ENCODE measurements at regions not wholly inside any gene's neighbourhood (a gene's known extent, or its start where the extent isn't known, plus 50 kb on each side); places are given as distances from the start of the nearest gene placed in this dataset.

DNA sequence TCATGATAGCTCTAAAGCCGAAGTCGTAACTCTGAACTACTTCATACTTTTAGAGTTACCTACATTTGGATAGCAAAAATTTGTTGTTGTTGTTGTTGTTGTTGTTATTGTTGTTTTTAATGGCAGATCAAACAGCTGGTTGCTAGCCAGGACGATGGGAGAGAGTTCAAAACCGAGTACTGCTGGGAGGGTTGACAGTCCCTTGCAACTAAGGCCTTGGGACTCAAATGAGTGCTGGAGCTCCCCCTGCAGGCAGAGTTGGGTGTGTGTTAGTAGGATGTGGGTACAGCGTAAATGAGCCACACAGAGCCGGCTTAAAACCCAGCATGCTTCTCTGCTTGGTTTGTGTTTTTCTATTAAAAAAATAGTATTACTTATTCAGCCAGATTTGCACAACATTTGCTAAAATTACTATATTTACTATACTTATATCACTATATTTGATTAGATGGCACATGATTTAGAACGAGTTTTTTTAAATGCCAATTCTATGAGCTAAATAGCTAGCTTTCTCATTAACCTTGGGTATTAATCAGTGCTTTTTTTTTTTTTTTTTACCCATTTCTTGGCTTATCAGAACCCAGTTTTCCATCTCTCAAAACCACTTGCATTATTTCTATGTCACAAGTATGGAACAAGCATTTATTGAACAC lies 129.2 kb upstream of the SYT6 start (continued):
- TF ChIP-seq, protein P1, sequence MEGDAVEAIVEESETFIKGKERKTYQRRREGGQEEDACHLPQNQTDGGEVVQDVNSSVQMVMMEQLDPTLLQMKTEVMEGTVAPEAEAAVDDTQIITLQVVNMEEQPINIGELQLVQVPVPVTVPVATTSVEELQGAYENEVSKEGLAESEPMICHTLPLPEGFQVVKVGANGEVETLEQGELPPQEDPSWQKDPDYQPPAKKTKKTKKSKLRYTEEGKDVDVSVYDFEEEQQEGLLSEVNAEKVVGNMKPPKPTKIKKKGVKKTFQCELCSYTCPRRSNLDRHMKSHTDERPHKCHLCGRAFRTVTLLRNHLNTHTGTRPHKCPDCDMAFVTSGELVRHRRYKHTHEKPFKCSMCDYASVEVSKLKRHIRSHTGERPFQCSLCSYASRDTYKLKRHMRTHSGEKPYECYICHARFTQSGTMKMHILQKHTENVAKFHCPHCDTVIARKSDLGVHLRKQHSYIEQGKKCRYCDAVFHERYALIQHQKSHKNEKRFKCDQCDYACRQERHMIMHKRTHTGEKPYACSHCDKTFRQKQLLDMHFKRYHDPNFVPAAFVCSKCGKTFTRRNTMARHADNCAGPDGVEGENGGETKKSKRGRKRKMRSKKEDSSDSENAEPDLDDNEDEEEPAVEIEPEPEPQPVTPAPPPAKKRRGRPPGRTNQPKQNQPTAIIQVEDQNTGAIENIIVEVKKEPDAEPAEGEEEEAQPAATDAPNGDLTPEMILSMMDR (IDR thresholded peaks at IDR 0.05 in 2 of 3, conservative IDR thresholded peaks at IDR 0.05 in 1 of 3; ENCODE audit: insufficient read depth in 2 of 3, low read depth in 1 of 3, low read length in 3 of 3), result peak; percentile 90 to 92 (median 90)
- no peak for TF ChIP-seq GATA2 (CRISPR knock-in tag; IDR thresholded peaks at IDR 0.05)
- TF ChIP-seq, protein P2, sequence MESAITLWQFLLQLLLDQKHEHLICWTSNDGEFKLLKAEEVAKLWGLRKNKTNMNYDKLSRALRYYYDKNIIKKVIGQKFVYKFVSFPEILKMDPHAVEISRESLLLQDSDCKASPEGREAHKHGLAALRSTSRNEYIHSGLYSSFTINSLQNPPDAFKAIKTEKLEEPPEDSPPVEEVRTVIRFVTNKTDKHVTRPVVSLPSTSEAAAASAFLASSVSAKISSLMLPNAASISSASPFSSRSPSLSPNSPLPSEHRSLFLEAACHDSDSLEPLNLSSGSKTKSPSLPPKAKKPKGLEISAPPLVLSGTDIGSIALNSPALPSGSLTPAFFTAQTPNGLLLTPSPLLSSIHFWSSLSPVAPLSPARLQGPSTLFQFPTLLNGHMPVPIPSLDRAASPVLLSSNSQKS (CRISPR knock-in tag; IDR thresholded peaks at IDR 0.05), result no peak
- TF ChIP-seq, protein P3, sequence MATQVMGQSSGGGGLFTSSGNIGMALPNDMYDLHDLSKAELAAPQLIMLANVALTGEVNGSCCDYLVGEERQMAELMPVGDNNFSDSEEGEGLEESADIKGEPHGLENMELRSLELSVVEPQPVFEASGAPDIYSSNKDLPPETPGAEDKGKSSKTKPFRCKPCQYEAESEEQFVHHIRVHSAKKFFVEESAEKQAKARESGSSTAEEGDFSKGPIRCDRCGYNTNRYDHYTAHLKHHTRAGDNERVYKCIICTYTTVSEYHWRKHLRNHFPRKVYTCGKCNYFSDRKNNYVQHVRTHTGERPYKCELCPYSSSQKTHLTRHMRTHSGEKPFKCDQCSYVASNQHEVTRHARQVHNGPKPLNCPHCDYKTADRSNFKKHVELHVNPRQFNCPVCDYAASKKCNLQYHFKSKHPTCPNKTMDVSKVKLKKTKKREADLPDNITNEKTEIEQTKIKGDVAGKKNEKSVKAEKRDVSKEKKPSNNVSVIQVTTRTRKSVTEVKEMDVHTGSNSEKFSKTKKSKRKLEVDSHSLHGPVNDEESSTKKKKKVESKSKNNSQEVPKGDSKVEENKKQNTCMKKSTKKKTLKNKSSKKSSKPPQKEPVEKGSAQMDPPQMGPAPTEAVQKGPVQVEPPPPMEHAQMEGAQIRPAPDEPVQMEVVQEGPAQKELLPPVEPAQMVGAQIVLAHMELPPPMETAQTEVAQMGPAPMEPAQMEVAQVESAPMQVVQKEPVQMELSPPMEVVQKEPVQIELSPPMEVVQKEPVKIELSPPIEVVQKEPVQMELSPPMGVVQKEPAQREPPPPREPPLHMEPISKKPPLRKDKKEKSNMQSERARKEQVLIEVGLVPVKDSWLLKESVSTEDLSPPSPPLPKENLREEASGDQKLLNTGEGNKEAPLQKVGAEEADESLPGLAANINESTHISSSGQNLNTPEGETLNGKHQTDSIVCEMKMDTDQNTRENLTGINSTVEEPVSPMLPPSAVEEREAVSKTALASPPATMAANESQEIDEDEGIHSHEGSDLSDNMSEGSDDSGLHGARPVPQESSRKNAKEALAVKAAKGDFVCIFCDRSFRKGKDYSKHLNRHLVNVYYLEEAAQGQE (IDR thresholded peaks at IDR 0.05; ENCODE audit: borderline replicate concordance), result peak; percentile 55; the same call in 1 of the 2 replicates
- TF ChIP-seq, protein P3 (CRISPR knock-in tag; IDR thresholded peaks at IDR 0.05; ENCODE audit: low read depth), result no peak

Data from K562 (cell line).